ENCODE measurements at regions not wholly inside any gene's neighbourhood (a gene's known extent, or its start where the extent isn't known, plus 50 kb on each side); places are given as distances from the start of the nearest gene placed in this dataset.

DNA sequence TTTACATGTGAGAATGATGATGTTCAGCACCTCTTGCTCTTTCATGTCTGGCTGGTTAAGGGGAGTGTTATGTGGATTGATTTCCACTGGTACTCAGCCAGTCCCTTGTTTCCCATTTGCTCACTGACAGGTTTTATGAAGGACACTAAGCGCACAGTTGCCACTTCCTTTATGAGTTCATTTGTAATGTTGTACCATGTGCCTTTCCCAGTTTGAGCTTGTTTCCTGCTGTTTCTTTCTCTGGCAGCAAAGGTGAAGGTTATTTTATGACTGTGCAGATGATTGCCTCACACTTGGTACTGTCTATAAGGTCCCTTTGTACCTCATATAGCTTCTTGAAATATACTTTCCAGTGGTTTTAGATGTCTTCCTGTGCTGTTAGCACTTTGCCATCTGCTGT, 1700.5 kb upstream of the TMEFF2 start:
- no peaks in the 10 kb centered on the region for H3K9me3 ChIP-seq

DNA sequence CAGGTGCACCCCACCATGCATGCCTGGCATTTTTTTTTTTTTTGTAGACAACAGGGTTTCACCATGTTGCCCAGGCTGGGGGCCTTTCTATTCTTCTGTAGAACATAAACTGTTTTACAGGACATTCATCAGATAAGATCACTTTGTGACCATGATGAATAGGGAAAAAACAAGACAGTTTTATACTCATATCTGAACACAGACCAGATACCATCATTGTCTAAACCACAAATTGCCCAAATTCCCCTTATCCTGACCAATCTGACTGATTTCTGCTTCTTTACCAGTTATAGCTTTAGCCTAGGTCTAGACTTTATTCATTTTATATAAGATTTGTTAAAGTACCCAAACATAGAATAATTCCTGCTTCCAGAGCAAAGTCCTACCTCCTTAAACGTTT, 1699.3 kb upstream of the TMEFF2 start:
- no peaks in the 10 kb centered on the region for H3K4me1 ChIP-seq (ENCODE audit: control insufficient read depth in 1 of 2, low read depth in 2 of 2)
- no peaks in the 10 kb centered on the region for H3K27me3 ChIP-seq (replicated peaks; ENCODE audit: insufficient read depth)
- no peak overlapping the region for H3K4me3 ChIP-seq
- no peaks in the 10 kb centered on the region for H3K9me3 ChIP-seq
- no peak overlapping the region for H3K27ac ChIP-seq
- no peaks in the 10 kb centered on the region for H3K36me3 ChIP-seq
- ATAC-seq (ENCODE audit: insufficient number of reproducible peaks, low FRiP score, low read depth) = no peak
- TF ChIP-seq CTCF (IDR thresholded peaks at IDR 0.05) = no peak
- no peak for DNase-seq (ENCODE audit: low spot score)

More for the DNA sequence above, 1700.5 kb upstream of the TMEFF2 start:
- TF ChIP-seq CTCF (IDR thresholded peaks at IDR 0.05) = no peak
- H3K27ac ChIP-seq = no peak overlapping the region
- H3K36me3 ChIP-seq = no peaks in the 10 kb centered on the region
- H3K4me3 ChIP-seq = no peak overlapping the region
- H3K27me3 ChIP-seq (replicated peaks; ENCODE audit: insufficient read depth) = no peaks in the 10 kb centered on the region
- H3K4me1 ChIP-seq (ENCODE audit: control insufficient read depth in 1 of 2, low read depth in 2 of 2) = no peaks in the 10 kb centered on the region
- no peak for DNase-seq (ENCODE audit: low spot score)
- ATAC-seq (ENCODE audit: insufficient number of reproducible peaks, low FRiP score, low read depth) = no peak

DNA sequence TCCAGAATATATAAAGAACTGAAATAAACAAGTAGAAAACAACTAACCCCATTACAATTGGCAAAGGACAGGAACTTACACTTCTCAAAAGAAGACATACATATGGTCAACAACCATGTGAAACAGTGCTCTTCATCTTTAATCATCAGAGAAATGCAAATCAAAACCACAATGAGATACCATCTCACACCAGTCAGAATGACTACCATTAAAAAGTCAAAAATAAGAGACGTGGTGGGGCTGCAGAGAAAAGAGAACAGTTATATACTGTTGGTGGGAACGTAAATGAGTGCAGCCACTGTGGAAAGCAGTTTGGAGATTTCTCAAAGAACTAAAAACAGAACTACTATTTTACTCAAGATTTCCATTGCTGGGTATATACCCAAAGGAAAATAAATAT, 1696.3 kb upstream of the TMEFF2 start:
- no peak overlapping the region for H3K27ac ChIP-seq
- ATAC-seq (ENCODE audit: insufficient number of reproducible peaks, low FRiP score, low read depth) (no peak), DNase-seq (ENCODE audit: low spot score) (no peak)
- no peak for TF ChIP-seq CTCF (IDR thresholded peaks at IDR 0.05)
- no peaks in the 10 kb centered on the region for H3K9me3 ChIP-seq
- no peak overlapping the region for H3K4me3 ChIP-seq
- H3K36me3 ChIP-seq = no peaks in the 10 kb centered on the region
- H3K4me1 ChIP-seq (ENCODE audit: control insufficient read depth in 1 of 2, low read depth in 2 of 2) = no peaks in the 10 kb centered on the region
- H3K27me3 ChIP-seq (replicated peaks; ENCODE audit: insufficient read depth) = no peaks in the 10 kb centered on the region

DNA sequence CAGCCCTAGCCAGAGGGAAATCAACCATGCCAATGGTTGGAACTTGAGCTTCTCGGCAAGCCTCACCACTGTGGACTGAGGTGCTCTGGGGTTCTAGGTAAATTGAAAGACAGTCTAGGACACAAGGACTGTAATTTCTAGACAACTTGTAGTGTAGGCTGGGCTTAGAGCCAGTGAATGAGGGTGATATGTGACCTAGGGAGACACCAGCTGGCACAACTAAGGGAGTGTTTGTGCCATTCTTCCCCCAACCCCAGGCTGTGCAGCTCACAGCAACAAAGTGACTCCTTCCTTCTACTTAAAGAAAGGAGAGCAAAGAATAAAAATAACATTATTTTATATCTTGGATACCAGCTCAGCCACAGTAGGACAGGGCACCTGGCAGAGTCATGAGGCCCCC, 1690.7 kb upstream of the TMEFF2 start:
- Histone ChIP-seq H3K36me3 (no peaks in the 10 kb centered on the region), H3K4me3 (no peak overlapping the region), H3K27ac (no peak overlapping the region), H3K27me3 (replicated peaks; ENCODE audit: insufficient read depth) (no peaks in the 10 kb centered on the region), H3K4me1 (ENCODE audit: control insufficient read depth in 1 of 2, low read depth in 2 of 2) (no peaks in the 10 kb centered on the region), H3K9me3 (peaks cover 3% of the 10 kb centered on the region)
- no peak for ATAC-seq (ENCODE audit: insufficient number of reproducible peaks, low FRiP score, low read depth)
- no peak for TF ChIP-seq CTCF (IDR thresholded peaks at IDR 0.05)
- DNase-seq (ENCODE audit: low spot score) = no peak

GRCh38 chr2:193883820-193884219, 1689.1 kb upstream of the TMEFF2 start:
- TF ChIP-seq CTCF (IDR thresholded peaks at IDR 0.05) = no peak

More at GRCh38 chr2:193883820-193884219, 1689.1 kb upstream of the TMEFF2 start:
- DNase-seq (ENCODE audit: low spot score) = no peak
- no peak for ATAC-seq (ENCODE audit: insufficient number of reproducible peaks, low FRiP score, low read depth)
- Histone ChIP-seq H3K27ac (no peak overlapping the region), H3K4me1 (ENCODE audit: control insufficient read depth in 1 of 2, low read depth in 2 of 2) (no peaks in the 10 kb centered on the region), H3K27me3 (replicated peaks; ENCODE audit: insufficient read depth) (no peaks in the 10 kb centered on the region), H3K36me3 (no peaks in the 10 kb centered on the region), H3K4me3 (no peak overlapping the region), H3K9me3 (peaks cover 3% of the 10 kb centered on the region)

Measured in thoracic aorta (tissue), 2 donors.